ENCODE measurements at regions not wholly inside any gene's neighbourhood (a gene's known extent, or its start where the extent isn't known, plus 50 kb on each side); places are given as distances from the start of the nearest gene placed in this dataset.

DNA sequence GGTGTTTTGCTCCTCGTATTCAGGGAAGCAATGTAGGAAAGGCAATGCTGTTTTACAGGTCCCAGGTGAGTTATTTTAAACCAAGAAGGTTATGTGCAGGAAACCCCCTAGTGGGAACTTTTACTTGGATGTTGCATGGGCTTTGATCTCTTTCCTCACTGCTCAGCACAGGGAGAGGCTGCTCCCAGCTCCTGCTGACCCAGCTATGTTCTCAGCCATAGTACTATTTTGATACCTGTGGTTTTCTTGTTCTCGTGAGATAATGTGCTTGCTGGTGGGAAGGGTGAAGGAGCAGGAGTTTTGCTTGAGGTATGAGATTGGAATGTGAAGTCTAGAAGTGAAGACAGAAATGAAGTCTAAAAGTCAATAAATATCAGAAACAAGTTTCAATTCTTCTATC, 265.6 kb upstream of the FBXL7 start:
- Histone ChIP-seq H3K4ac (ENCODE audit: low read depth, low read length) (peak overlapping the region; percentile 43; the same call in 1 of the 2 replicates), H3K9me3 (ENCODE audit: control insufficient read depth, insufficient read depth, low read length) (no peaks in the 10 kb centered on the region), H2AFZ (replicated peaks; ENCODE audit: low read length, poor library complexity) (no peak overlapping the region), H3K9ac (ENCODE audit: low read depth, low read length) (no peak overlapping the region), H2BK5ac (ENCODE audit: low read depth, low read length, poor library complexity, severe bottlenecking) (no peak overlapping the region), H2BK20ac (ENCODE audit: low read depth, low read length) (0 out of 2 replicates have a peak overlapping the region, but pooled peaks have one; percentile 45), H2BK15ac (ENCODE audit: low read depth, low read length) (no peak overlapping the region), H4K91ac (ENCODE audit: insufficient read depth, low read depth, low read length) (peak overlapping the region; percentile 33; the same call in 1 of the 2 replicates), H3K4me1 (ENCODE audit: control insufficient read depth, insufficient read depth, low read length) (0 out of 2 replicates have a peak, but pooled peaks cover 1% of the 10 kb centered on the region), H3K23ac (ENCODE audit: low read depth, low read length) (no peak overlapping the region), H2BK120ac (ENCODE audit: low read depth, low read length) (0 out of 2 replicates have a peak overlapping the region, but pooled peaks have one; percentile 35), H2AK5ac (ENCODE audit: low read depth, low read length) (peak overlapping the region; percentile 38; the same call in 1 of the 2 replicates), H3K27me3 (ENCODE audit: control insufficient read depth, insufficient read depth, low read length) (no peaks in the 10 kb centered on the region; the same call in 1 of the 2 replicates), H2AK9ac (replicated peaks; ENCODE audit: low read depth, low read length, poor library complexity) (no peak overlapping the region), H3K79me1 (ENCODE audit: low read depth in 1 of 2, low read length in 2 of 2) (no peaks in the 10 kb centered on the region), H3K56ac (ENCODE audit: extremely low read depth, insufficient read depth, low read length) (no peak overlapping the region), H3K4me2 (ENCODE audit: low read depth, low read length) (no peak overlapping the region), H4K5ac (ENCODE audit: low read depth, low read length) (no peak overlapping the region), H3K36me3 (ENCODE audit: control insufficient read depth, insufficient read depth, low read length) (no peaks in the 10 kb centered on the region), H3K14ac (replicated peaks; ENCODE audit: low read depth, low read length) (peak overlapping the region; percentile 32; the same call in 1 of the 2 replicates), H4K8ac (ENCODE audit: low read depth in 2 of 2, low read length in 2 of 2) (no peak overlapping the region), H3K27ac (ENCODE audit: insufficient read depth, low read length) (no peak overlapping the region), H4K20me1 (ENCODE audit: insufficient read depth, low read length) (no peaks in the 10 kb centered on the region), H3K4me3 (ENCODE audit: insufficient read depth, low read depth, low read length) (no peak overlapping the region), H3K9me1 (ENCODE audit: insufficient read depth, low read length) (no peaks in the 10 kb centered on the region), H3K18ac (ENCODE audit: low read depth, low read length) (no peak overlapping the region)
- TF ChIP-seq BHLHE40 (IDR thresholded peaks at IDR 0.05; ENCODE audit: low read depth, low read length), result no peak
- TF ChIP-seq, protein P1, sequence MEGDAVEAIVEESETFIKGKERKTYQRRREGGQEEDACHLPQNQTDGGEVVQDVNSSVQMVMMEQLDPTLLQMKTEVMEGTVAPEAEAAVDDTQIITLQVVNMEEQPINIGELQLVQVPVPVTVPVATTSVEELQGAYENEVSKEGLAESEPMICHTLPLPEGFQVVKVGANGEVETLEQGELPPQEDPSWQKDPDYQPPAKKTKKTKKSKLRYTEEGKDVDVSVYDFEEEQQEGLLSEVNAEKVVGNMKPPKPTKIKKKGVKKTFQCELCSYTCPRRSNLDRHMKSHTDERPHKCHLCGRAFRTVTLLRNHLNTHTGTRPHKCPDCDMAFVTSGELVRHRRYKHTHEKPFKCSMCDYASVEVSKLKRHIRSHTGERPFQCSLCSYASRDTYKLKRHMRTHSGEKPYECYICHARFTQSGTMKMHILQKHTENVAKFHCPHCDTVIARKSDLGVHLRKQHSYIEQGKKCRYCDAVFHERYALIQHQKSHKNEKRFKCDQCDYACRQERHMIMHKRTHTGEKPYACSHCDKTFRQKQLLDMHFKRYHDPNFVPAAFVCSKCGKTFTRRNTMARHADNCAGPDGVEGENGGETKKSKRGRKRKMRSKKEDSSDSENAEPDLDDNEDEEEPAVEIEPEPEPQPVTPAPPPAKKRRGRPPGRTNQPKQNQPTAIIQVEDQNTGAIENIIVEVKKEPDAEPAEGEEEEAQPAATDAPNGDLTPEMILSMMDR (conservative IDR thresholded peaks at IDR 0.05; ENCODE audit: low read depth, low read length), result no peak
- TF ChIP-seq CHD1 (IDR thresholded peaks at IDR 0.05; ENCODE audit: low read depth, low read length), result no peak
- no peak for TF ChIP-seq MAZ (IDR thresholded peaks at IDR 0.05; ENCODE audit: borderline replicate concordance, low read depth, low read length)
- no peak for TF ChIP-seq MXI1 (IDR thresholded peaks at IDR 0.05; ENCODE audit: borderline replicate concordance, low read depth, low read length)
- DNase-seq, result peak; percentile 16
- in situ Hi-C loops (cut with MboI; ENCODE audit: low sequenced_read_pairs), result no loop called here
- POLR2A ChIA-PET (ENCODE audit: unreplicated experiment), result no interaction called here
- no CpG with 5 or more reads among the region's 2 CpGs for WGBS, 2 experiments (ENCODE audit: extremely low coverage in 2 of 2, insufficient read length in 1 of 2)
- ATAC-seq (ENCODE audit: low read depth), result no peak
- intact Hi-C loops (cut with micrococcal nuclease), result no loop called here
- CTCF ChIA-PET, result no interaction called here
- dilution Hi-C loops (cut with HindIII; ENCODE audit: low sequenced_read_pairs, unreplicated experiment), result no loop called here
- no TSS peak for BruUV-seq (replicated peaks)

Measured in IMR-90 (cell line).